Astrocyte (in vitro differentiated cells and primary cell): ENCODE measurements at regions not wholly inside any gene's neighbourhood (a gene's known extent, or its start where the extent isn't known, plus 50 kb on each side); places are given as distances from the start of the nearest gene placed in this dataset.

Experiments
- DNase-seq: peaks from one replicate; pipeline ENCODE4 v3.0.0-alpha.2; 2010; ENCODE audit warnings: low read depth
- FAIRE-seq: peaks from 2 replicates; lab custom pipeline; 2011; peaks lifted over from hg19 to GRCh38; lab: Jason Lieb, UNC
- H2AFZ ChIP-seq: 2 replicates; pipeline ENCODE4 v1.6.0; 2012; ENCODE audit warnings: low read depth, low read length, inconsistent platforms
- H3K27ac ChIP-seq: 2 replicates; pipeline ENCODE4 v1.5.1; 2011; ENCODE audit warnings: low read depth, low read length, inconsistent platforms
- H3K27me3 ChIP-seq: 2 replicates; pipeline ENCODE4 v1.6.0; 2011; ENCODE audit warnings: low read length, inconsistent platforms; ENCODE audit not compliant: insufficient read depth
- H3K36me3 ChIP-seq: 2 replicates; pipeline ENCODE4 v1.5.1; 2011; ENCODE audit warnings: low read length, inconsistent platforms; ENCODE audit not compliant: insufficient read depth
- H3K4me1 ChIP-seq: 2 replicates; pipeline ENCODE4 v1.5.1; 2011; ENCODE audit warnings: low read length, inconsistent platforms; ENCODE audit not compliant: insufficient read depth
- H3K4me2 ChIP-seq: 2 replicates; pipeline ENCODE4 v1.6.0; 2012; ENCODE audit warnings: low read length, inconsistent platforms
- H3K4me3 ChIP-seq: 2 replicates; pipeline ENCODE4 v1.5.1; 2011; ENCODE audit warnings: low read depth, mild to moderate bottlenecking, low read length, inconsistent platforms; ENCODE audit not compliant: insufficient read depth
- H3K79me2 ChIP-seq: 2 replicates; pipeline ENCODE4 v1.6.0; 2012; ENCODE audit warnings: mild to moderate bottlenecking, low read length, inconsistent platforms; ENCODE audit not compliant: insufficient read depth
- H3K9ac ChIP-seq: 2 replicates; pipeline ENCODE4 v1.6.0; 2012; ENCODE audit warnings: mild to moderate bottlenecking, low read length, inconsistent platforms
- H3K9me3 ChIP-seq: 2 replicates; pipeline ENCODE4 v1.5.1; 2012; ENCODE audit warnings: low read depth, mild to moderate bottlenecking, low read length, inconsistent platforms; ENCODE audit not compliant: insufficient read depth
- H4K20me1 ChIP-seq: 2 replicates; pipeline ENCODE4 v1.6.0; 2012; ENCODE audit warnings: low read length, inconsistent platforms; ENCODE audit not compliant: insufficient read depth
- H3K27ac Mint-ChIP-seq: one replicate; pipeline ENCODE4 v1.8.0; 2021; ENCODE audit warnings: mild to moderate bottlenecking, mixed read lengths; ENCODE audit not compliant: unreplicated experiment
- H3K27me3 Mint-ChIP-seq: one replicate; pipeline ENCODE4 v1.8.0; 2021; ENCODE audit warnings: low read depth, mixed read lengths; ENCODE audit not compliant: unreplicated experiment
- H3K36me3 Mint-ChIP-seq: one replicate; pipeline ENCODE4 v1.8.0; 2021; ENCODE audit warnings: low read depth, mixed read lengths; ENCODE audit not compliant: unreplicated experiment
- H3K4me1 Mint-ChIP-seq: one replicate; pipeline ENCODE4 v1.8.0; 2021; ENCODE audit warnings: low read depth, mixed read lengths; ENCODE audit not compliant: unreplicated experiment
- H3K4me3 Mint-ChIP-seq: one replicate; pipeline ENCODE4 v1.8.0; 2021; ENCODE audit warnings: mild to moderate bottlenecking, moderate library complexity, mixed read lengths; ENCODE audit not compliant: unreplicated experiment
- H3K9me3 Mint-ChIP-seq: one replicate; pipeline ENCODE4 v1.8.0; 2021; ENCODE audit warnings: mild to moderate bottlenecking, mixed read lengths; ENCODE audit not compliant: unreplicated experiment
- CTCF ChIP-seq: IDR thresholded peaks from 2 replicates; pipeline ENCODE4 v1.5.1; 2011; ENCODE audit warnings: low read depth, mild to moderate bottlenecking, inconsistent platforms, low read length, moderate library complexity; ENCODE audit not compliant: insufficient read depth
- EZH2 ChIP-seq: IDR thresholded peaks from 2 replicates; pipeline ENCODE4 v1.6.1; 2012; ENCODE audit warnings: mild to moderate bottlenecking, low read length, inconsistent platforms; ENCODE audit not compliant: insufficient read depth

GRCh38 chr4:81811562-81812293 lies 340.0 kb upstream of the RASGEF1B start:
- no peaks in the 10 kb centered on the region for H4K20me1 ChIP-seq
- H3K4me1 ChIP-seq, result no peaks in the 10 kb centered on the region
- H3K36me3 Mint-ChIP-seq, result no peaks in the 10 kb centered on the region
- DNase-seq (no peak), FAIRE-seq (no peak)
- H2AFZ ChIP-seq, result no peak overlapping the region
- H3K27ac ChIP-seq, result no peak overlapping the region
- H3K9ac ChIP-seq, result no peak overlapping the region
- peaks cover 10% of the 10 kb centered on the region for H3K4me1 Mint-ChIP-seq
- H3K4me3 ChIP-seq, result no peak overlapping the region
- no peaks in the 10 kb centered on the region for H3K9me3 ChIP-seq
- no peaks in the 10 kb centered on the region for H3K79me2 ChIP-seq
- no peak overlapping the region for H3K4me2 ChIP-seq
- no peaks in the 10 kb centered on the region for H3K27me3 Mint-ChIP-seq
- no peaks in the 10 kb centered on the region for H3K36me3 ChIP-seq
- TF ChIP-seq EZH2 (no peak), CTCF (no peak)
- no peak overlapping the region for H3K4me3 Mint-ChIP-seq
- H3K9me3 Mint-ChIP-seq, result no peaks in the 10 kb centered on the region
- H3K27me3 ChIP-seq, result no peaks in the 10 kb centered on the region
- H3K27ac Mint-ChIP-seq, result no peak overlapping the region

- TF ChIP-seq EZH2 (no peak), CTCF (no peak)
- H3K4me3 Mint-ChIP-seq, result no peak overlapping the region
- Histone ChIP-seq H3K27ac (no peak overlapping the region), H3K4me2 (no peak overlapping the region), H3K79me2 (no peaks in the 10 kb centered on the region), H3K9me3 (no peaks in the 10 kb centered on the region), H3K4me3 (no peak overlapping the region), H3K36me3 (no peaks in the 10 kb centered on the region), H3K27me3 (no peaks in the 10 kb centered on the region), H3K4me1 (no peaks in the 10 kb centered on the region), H3K9ac (no peak overlapping the region), H2AFZ (no peak overlapping the region), H4K20me1 (no peaks in the 10 kb centered on the region)
- FAIRE-seq (no peak), DNase-seq (no peak)
- no peak overlapping the region for H3K27ac Mint-ChIP-seq
- no peaks in the 10 kb centered on the region for H3K36me3 Mint-ChIP-seq
- H3K27me3 Mint-ChIP-seq, result peaks cover 5% of the 10 kb centered on the region
- peaks cover 2% of the 10 kb centered on the region for H3K4me1 Mint-ChIP-seq
- no peaks in the 10 kb centered on the region for H3K9me3 Mint-ChIP-seq
Observed at GRCh38 chr4:81808011-81808672, 336.4 kb upstream of the RASGEF1B start.

GRCh38 chr4:81807386-81807785 lies 335.7 kb upstream of the RASGEF1B start:
- H4K20me1 ChIP-seq, result no peaks in the 10 kb centered on the region
- H3K9me3 ChIP-seq, result no peaks in the 10 kb centered on the region
- no peak overlapping the region for H2AFZ ChIP-seq
- no peak for TF ChIP-seq EZH2
- TF ChIP-seq CTCF, result no peak
- no peaks in the 10 kb centered on the region for H3K4me1 ChIP-seq
- DNase-seq (no peak), FAIRE-seq (no peak)
- H3K27me3 Mint-ChIP-seq, result peaks cover 9% of the 10 kb centered on the region
- peaks cover 2% of the 10 kb centered on the region for H3K4me1 Mint-ChIP-seq
- H3K27ac Mint-ChIP-seq, result no peak overlapping the region
- H3K27ac ChIP-seq, result no peak overlapping the region
- no peaks in the 10 kb centered on the region for H3K27me3 ChIP-seq
- H3K4me3 ChIP-seq, result no peak overlapping the region
- H3K9ac ChIP-seq, result no peak overlapping the region
- no peak overlapping the region for H3K4me2 ChIP-seq
- H3K4me3 Mint-ChIP-seq, result no peak overlapping the region
- no peaks in the 10 kb centered on the region for H3K36me3 Mint-ChIP-seq
- H3K9me3 Mint-ChIP-seq, result no peaks in the 10 kb centered on the region
- H3K79me2 ChIP-seq, result no peaks in the 10 kb centered on the region
- H3K36me3 ChIP-seq, result no peaks in the 10 kb centered on the region
